Osteoblast (primary cell): ENCODE measurements at regions not wholly inside any gene's neighbourhood (a gene's known extent, or its start where the extent isn't known, plus 50 kb on each side); places are given as distances from the start of the nearest gene placed in this dataset.

ENCODE experiments used
- DNase-seq: peaks from one replicate; pipeline ENCODE4 v3.0.0; 2011; ENCODE audit warnings: low spot score, mixed read lengths; ENCODE audit not compliant: insufficient read length; ENCODE audit errors: missing footprints
- H2AFZ ChIP-seq: 2 replicates; pipeline ENCODE4 v1.6.0; 2011; ENCODE audit warnings: mild to moderate bottlenecking, low read length
- H3K27ac ChIP-seq: 2 replicates; pipeline ENCODE4 v1.5.1; 2011; ENCODE audit warnings: mild to moderate bottlenecking, low read depth, low read length, moderate library complexity
- H3K27me3 ChIP-seq: 2 replicates; pipeline ENCODE4 v1.6.0; 2012; ENCODE audit warnings: mild to moderate bottlenecking, control low read depth, inconsistent platforms, low read length, moderate library complexity; ENCODE audit not compliant: insufficient read depth
- H3K36me3 ChIP-seq: 2 replicates; pipeline ENCODE4 v1.5.1; 2011; ENCODE audit warnings: mild to moderate bottlenecking, low read length, control low read depth, moderate library complexity; ENCODE audit not compliant: insufficient read depth
- H3K4me1 ChIP-seq: 2 replicates; pipeline ENCODE4 v1.5.1; 2011; ENCODE audit warnings: mild to moderate bottlenecking, low read length, control low read depth, moderate library complexity; ENCODE audit not compliant: insufficient read depth
- H3K4me2 ChIP-seq: 2 replicates; pipeline ENCODE4 v1.6.0; 2011; ENCODE audit warnings: mild to moderate bottlenecking, low read length; ENCODE audit not compliant: insufficient read depth
- H3K4me3 ChIP-seq: fragments of 200-600 bp; sonication (generic); 3 replicates; pipeline ENCODE4 v1.5.1; 2012; ENCODE audit warnings: mild to moderate bottlenecking, low read length, inconsistent platforms; ENCODE audit not compliant: insufficient read depth
- H3K79me2 ChIP-seq: 2 replicates; pipeline ENCODE4 v1.6.0; 2012; ENCODE audit warnings: mild to moderate bottlenecking, low read length, control low read depth, inconsistent platforms; ENCODE audit not compliant: insufficient read depth
- H3K9me3 ChIP-seq: 2 replicates; pipeline ENCODE4 v1.5.1; 2011; ENCODE audit warnings: low read depth, low read length, control low read depth
- H4K20me1 ChIP-seq: 2 replicates; pipeline ENCODE4 v1.6.0; 2012; ENCODE audit warnings: mild to moderate bottlenecking, low read length, control low read depth; ENCODE audit not compliant: insufficient read depth
- CTCF ChIP-seq: IDR thresholded peaks from 2 replicates; pipeline ENCODE4 v1.5.1; 2011; ENCODE audit warnings: mild to moderate bottlenecking, low read depth, low read length, moderate library complexity; ENCODE audit errors: extremely low read depth

GRCh38 chr22:47566491-47566890 lies 804.0 kb downstream of the TBC1D22A start:
- Histone ChIP-seq H3K4me3 (no peak overlapping the region), H3K36me3 (no peaks in the 10 kb centered on the region), H4K20me1 (no peaks in the 10 kb centered on the region), H3K27ac (no peak overlapping the region), H3K4me1 (no peaks in the 10 kb centered on the region), H2AFZ (no peak overlapping the region), H3K79me2 (no peaks in the 10 kb centered on the region), H3K27me3 (no peaks in the 10 kb centered on the region), H3K4me2 (no peak overlapping the region), H3K9me3 (peaks cover 5% of the 10 kb centered on the region)
- no peak for TF ChIP-seq CTCF
- no peak for DNase-seq

GRCh38 chr22:47565607-47566006 lies 803.2 kb downstream of the TBC1D22A start:
- no peaks in the 10 kb centered on the region for H3K79me2 ChIP-seq
- no peaks in the 10 kb centered on the region for H3K4me1 ChIP-seq
- H3K27ac ChIP-seq = no peak overlapping the region
- H3K4me2 ChIP-seq = no peak overlapping the region
- no peaks in the 10 kb centered on the region for H4K20me1 ChIP-seq
- H2AFZ ChIP-seq = no peak overlapping the region
- H3K36me3 ChIP-seq = no peaks in the 10 kb centered on the region
- peaks cover 5% of the 10 kb centered on the region for H3K9me3 ChIP-seq
- no peak for DNase-seq
- no peak for TF ChIP-seq CTCF
- no peaks in the 10 kb centered on the region for H3K27me3 ChIP-seq
- H3K4me3 ChIP-seq = no peak overlapping the region

GRCh38 chr22:47564651-47565434 lies 802.4 kb downstream of the TBC1D22A start:
- no peaks in the 10 kb centered on the region for H3K27me3 ChIP-seq
- H3K36me3 ChIP-seq = no peaks in the 10 kb centered on the region
- H4K20me1 ChIP-seq = no peaks in the 10 kb centered on the region
- DNase-seq = no peak
- H2AFZ ChIP-seq = no peak overlapping the region
- no peak for TF ChIP-seq CTCF
- no peaks in the 10 kb centered on the region for H3K79me2 ChIP-seq
- H3K4me2 ChIP-seq = no peak overlapping the region
- no peaks in the 10 kb centered on the region for H3K4me1 ChIP-seq
- H3K4me3 ChIP-seq = no peak overlapping the region
- no peak overlapping the region for H3K27ac ChIP-seq
- peaks cover 2% of the 10 kb centered on the region for H3K9me3 ChIP-seq

- Histone ChIP-seq H2AFZ (no peak overlapping the region), H3K27me3 (no peaks in the 10 kb centered on the region), H3K4me1 (no peaks in the 10 kb centered on the region), H3K27ac (no peak overlapping the region), H3K4me2 (no peak overlapping the region), H4K20me1 (no peaks in the 10 kb centered on the region), H3K9me3 (peaks cover 2% of the 10 kb centered on the region), H3K36me3 (no peaks in the 10 kb centered on the region), H3K4me3 (no peak overlapping the region), H3K79me2 (no peaks in the 10 kb centered on the region)
- DNase-seq = no peak
- TF ChIP-seq CTCF = no peak
Measured at GRCh38 chr22:47564158-47564450, 801.7 kb downstream of the TBC1D22A start.
